HG03378 (cell line): ENCODE measurements at regions not wholly inside any gene's neighbourhood (a gene's known extent, or its start where the extent isn't known, plus 50 kb on each side); places are given as distances from the start of the nearest gene placed in this dataset.

Source experiments
- ATAC-seq: cut with Tn5 transposase; IDR thresholded peaks from one replicate; pipeline ENCODE4 v1.9.1; 2021; ENCODE audit warnings: mild to moderate bottlenecking, moderate library complexity; ENCODE audit not compliant: unreplicated experiment

- ATAC-seq, result no peak
Observed at GRCh38 chr13:34512817-34513216, 429.3 kb upstream of the NBEA start.

- no peak for ATAC-seq
Observed at GRCh38 chr13:34513526-34513925, 428.5 kb upstream of the NBEA start.

GRCh38 chr13:34515201-34515600 lies 426.9 kb upstream of the NBEA start:
- no peak for ATAC-seq

GRCh38 chr13:34521171-34521570 lies 420.9 kb upstream of the NBEA start:
- ATAC-seq, result no peak

- no peak for ATAC-seq
Observed at GRCh38 chr13:34522808-34523207, 419.3 kb upstream of the NBEA start.

- ATAC-seq, result no peak
Observed at GRCh38 chr13:34523406-34523805, 418.7 kb upstream of the NBEA start.

GRCh38 chr13:34533941-34534340 lies 408.1 kb upstream of the NBEA start:
- ATAC-seq, result no peak

- no peak for ATAC-seq
Observed at GRCh38 chr13:34542321-34542720, 399.7 kb upstream of the NBEA start.

GRCh38 chr13:34543836-34544235 lies 398.2 kb upstream of the NBEA start:
- no peak for ATAC-seq

GRCh38 chr13:34545461-34545860 lies 396.6 kb upstream of the NBEA start:
- ATAC-seq, result no peak

GRCh38 chr13:34546344-34547250 lies 395.5 kb upstream of the NBEA start:
- ATAC-seq, result no peak

GRCh38 chr13:34547929-34548328 lies 394.1 kb upstream of the NBEA start:
- no peak for ATAC-seq

GRCh38 chr13:34553376-34553775 lies 388.7 kb upstream of the NBEA start:
- no peak for ATAC-seq

GRCh38 chr13:34555988-34556387 lies 386.1 kb upstream of the NBEA start:
- ATAC-seq, result no peak

- no peak for ATAC-seq
Observed at GRCh38 chr13:34561033-34561432, 381.0 kb upstream of the NBEA start.

GRCh38 chr13:34567597-34567996 lies 374.5 kb upstream of the NBEA start:
- ATAC-seq, result no peak

GRCh38 chr13:34570698-34571353 lies 371.2 kb upstream of the NBEA start:
- ATAC-seq, result no peak

GRCh38 chr13:34571716-34572115 lies 370.4 kb upstream of the NBEA start:
- ATAC-seq, result no peak

GRCh38 chr13:34577051-34577450 lies 365.0 kb upstream of the NBEA start:
- no peak for ATAC-seq

- no peak for ATAC-seq
Observed at GRCh38 chr13:34578471-34578870, 363.6 kb upstream of the NBEA start.

GRCh38 chr13:34578917-34579316 lies 363.2 kb upstream of the NBEA start:
- ATAC-seq, result no peak

GRCh38 chr13:34583181-34583580 lies 358.9 kb upstream of the NBEA start:
- no peak for ATAC-seq
